ENCODE measurements at regions not wholly inside any gene's neighbourhood (a gene's known extent, or its start where the extent isn't known, plus 50 kb on each side); places are given as distances from the start of the nearest gene placed in this dataset.

DNA sequence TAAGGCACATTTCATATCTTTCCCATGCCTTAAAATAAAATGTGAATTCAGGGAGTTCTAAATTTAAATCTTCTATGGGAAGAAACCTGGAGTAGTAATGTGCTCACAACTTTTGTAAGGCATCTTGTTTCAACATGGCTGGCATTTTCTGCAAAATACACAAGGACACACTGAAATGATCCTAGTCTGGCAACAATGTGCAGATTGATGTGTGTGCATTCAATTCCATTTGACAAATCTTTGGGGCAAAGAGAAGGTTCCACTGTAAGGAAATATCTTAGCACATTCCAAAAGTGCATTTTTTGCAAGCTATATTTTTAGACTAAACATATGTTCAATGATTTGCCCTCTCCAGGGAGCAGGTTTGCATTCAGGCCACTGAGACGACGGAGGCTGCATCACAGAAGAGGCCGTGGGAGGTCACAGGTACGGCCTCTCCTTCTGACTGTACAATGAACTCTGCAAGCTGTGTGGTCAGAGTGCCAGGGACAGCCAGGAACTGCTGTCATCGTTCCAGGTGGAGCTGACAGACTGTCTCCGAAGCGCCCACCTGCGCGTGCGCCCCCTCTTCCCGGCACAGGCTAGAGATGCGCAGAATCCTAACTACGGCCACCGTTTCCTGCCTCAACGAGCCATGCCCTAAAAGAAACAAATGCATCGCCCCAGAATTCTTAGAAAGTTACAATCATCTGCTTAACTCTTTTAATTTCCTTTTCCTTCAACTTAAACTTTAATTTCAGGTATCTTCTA is 149.2 kb upstream of the POU3F3 start:
- no peak for TF ChIP-seq CTCF (IDR thresholded peaks at IDR 0.05; ENCODE audit: borderline replicate concordance, insufficient read depth, low read depth, low read length)
- no peak overlapping the region for H3K4me3 ChIP-seq (ENCODE audit: low read depth, low read length)

- TF ChIP-seq CTCF (IDR thresholded peaks at IDR 0.05; ENCODE audit: borderline replicate concordance, insufficient read depth, low read depth, low read length): no peak
- H3K4me3 ChIP-seq (ENCODE audit: low read depth, low read length): no peak overlapping the region
These were observed 146.9 kb upstream of the POU3F3 start for GRCh38 chr2:104707056-104707455.

GRCh38 chr2:104708967-104709366 is 144.9 kb upstream of the POU3F3 start:
- TF ChIP-seq CTCF (IDR thresholded peaks at IDR 0.05; ENCODE audit: borderline replicate concordance, insufficient read depth, low read depth, low read length): no peak
- H3K4me3 ChIP-seq (ENCODE audit: low read depth, low read length): no peak overlapping the region

DNA sequence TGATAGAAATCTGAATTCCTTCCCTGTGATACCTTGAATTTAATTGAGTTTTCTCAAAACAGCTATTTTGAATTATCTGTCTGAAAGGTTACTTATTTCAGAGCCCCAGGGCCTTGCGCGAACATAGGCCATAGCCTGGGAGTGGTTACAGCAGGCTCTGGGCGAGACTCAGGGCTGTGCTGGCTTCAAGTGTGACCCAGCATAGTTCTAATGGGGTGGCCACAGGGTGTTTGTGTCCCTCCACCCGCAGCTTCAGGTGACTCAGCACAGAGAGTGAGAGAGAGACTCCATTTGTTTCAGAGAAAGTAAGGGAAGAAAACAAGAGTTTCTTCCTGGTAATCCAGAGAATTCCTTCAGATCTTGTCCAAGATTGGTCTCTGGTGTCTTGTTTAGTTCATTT is 137.9 kb upstream of the POU3F3 start:
- no peak overlapping the region for H3K4me3 ChIP-seq (ENCODE audit: low read depth, low read length)
- no peak for TF ChIP-seq CTCF (IDR thresholded peaks at IDR 0.05; ENCODE audit: borderline replicate concordance, insufficient read depth, low read depth, low read length)

- no peak overlapping the region for H3K4me3 ChIP-seq (ENCODE audit: low read depth, low read length)
- peak; percentile 80 for TF ChIP-seq CTCF (IDR thresholded peaks at IDR 0.05; ENCODE audit: borderline replicate concordance, insufficient read depth, low read depth, low read length)
These were observed 120.5 kb upstream of the POU3F3 start for GRCh38 chr2:104733226-104733943.

DNA sequence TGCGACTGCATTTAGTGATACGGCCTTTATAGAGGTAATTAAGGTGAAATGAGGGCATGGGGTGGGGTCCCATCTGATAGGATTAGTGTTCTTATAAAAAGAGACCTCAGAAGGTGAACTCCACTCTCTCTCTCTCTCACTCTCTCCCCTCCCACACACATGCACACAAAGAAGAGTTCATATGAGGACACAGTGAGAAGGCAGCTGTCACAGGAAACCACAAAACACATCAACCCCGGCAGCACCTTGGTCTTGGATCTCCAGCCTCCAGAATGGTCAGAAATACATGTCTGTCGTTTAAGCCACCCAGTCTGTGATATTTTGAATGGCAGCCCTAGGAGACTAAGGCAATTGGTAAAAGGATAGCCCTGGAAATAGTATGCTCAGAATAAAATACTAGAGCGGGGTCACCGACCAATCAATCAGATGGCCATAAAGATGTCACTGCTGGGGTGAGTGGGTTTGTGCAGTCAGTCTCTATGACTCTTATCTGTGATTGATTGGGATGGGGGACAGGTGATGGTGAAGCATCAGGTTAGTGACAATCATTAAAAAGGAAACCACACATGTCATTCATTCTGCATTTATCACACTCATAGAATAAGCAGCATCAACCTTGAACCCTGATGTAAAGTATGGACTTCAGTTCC is 118.9 kb upstream of the POU3F3 start:
- H3K4me3 ChIP-seq (ENCODE audit: low read depth, low read length): no peak overlapping the region
- TF ChIP-seq CTCF (IDR thresholded peaks at IDR 0.05; ENCODE audit: borderline replicate concordance, insufficient read depth, low read depth, low read length): no peak
